Activated naive CD4-positive, alpha-beta T cell treated with anti-CD3 and anti-CD28 coated beads, Interleukin-2, amount 10 ng/mL, durations not matched to agents 7 days and 5 days (primary cell): ENCODE measurements at regions not wholly inside any gene's neighbourhood (a gene's known extent, or its start where the extent isn't known, plus 50 kb on each side); places are given as distances from the start of the nearest gene placed in this dataset.

Experiments
- CTCF ChIA-PET: fragments of 350-600 bp; sonication (Branson Sonifier 250); formaldehyde crosslinking; loops from one replicate; lab custom pipeline; 2021; ENCODE audit warnings: antibody characterized with exemption; lab: Charles Lee
- DNase-seq: peaks from one replicate; pipeline ENCODE4 v3.0.0-alpha.2; 2020
- H3K27ac Mint-ChIP-seq: one replicate; pipeline ENCODE4 v1.8.0; 2021; ENCODE audit warnings: mild to moderate bottlenecking, moderate library complexity, mixed read lengths
- H3K27me3 Mint-ChIP-seq: one replicate; pipeline ENCODE4 v1.8.0; 2021; ENCODE audit warnings: mild to moderate bottlenecking, mixed read lengths
- H3K36me3 Mint-ChIP-seq: one replicate; pipeline ENCODE4 v1.8.0; 2021; ENCODE audit warnings: mixed read lengths
- H3K4me1 Mint-ChIP-seq: one replicate; pipeline ENCODE4 v1.8.0; 2021; ENCODE audit warnings: mixed read lengths
- H3K4me3 Mint-ChIP-seq: one replicate; pipeline ENCODE4 v1.8.0; 2021; ENCODE audit warnings: mild to moderate bottlenecking, moderate library complexity, mixed read lengths
- H3K9me3 Mint-ChIP-seq: one replicate; pipeline ENCODE4 v1.8.0; 2021; ENCODE audit warnings: mixed read lengths

GRCh38 chr4:32161392-32161791, 1441.2 kb downstream of the PCDH7 start:
- no peak for DNase-seq
- H3K4me3 Mint-ChIP-seq: no peak overlapping the region
- no peaks in the 10 kb centered on the region for H3K9me3 Mint-ChIP-seq
- no peak overlapping the region for H3K27ac Mint-ChIP-seq
- H3K27me3 Mint-ChIP-seq: no peaks in the 10 kb centered on the region
- CTCF ChIA-PET: no interaction called here
- no peaks in the 10 kb centered on the region for H3K36me3 Mint-ChIP-seq
- no peaks in the 10 kb centered on the region for H3K4me1 Mint-ChIP-seq

GRCh38 chr4:32163125-32163524, 1443.0 kb downstream of the PCDH7 start:
- Mint-ChIP-seq H3K27ac (no peak overlapping the region), H3K27me3 (no peaks in the 10 kb centered on the region), H3K9me3 (no peaks in the 10 kb centered on the region), H3K4me3 (no peak overlapping the region), H3K36me3 (no peaks in the 10 kb centered on the region), H3K4me1 (no peaks in the 10 kb centered on the region)
- CTCF ChIA-PET: no interaction called here
- DNase-seq: no peak

DNA sequence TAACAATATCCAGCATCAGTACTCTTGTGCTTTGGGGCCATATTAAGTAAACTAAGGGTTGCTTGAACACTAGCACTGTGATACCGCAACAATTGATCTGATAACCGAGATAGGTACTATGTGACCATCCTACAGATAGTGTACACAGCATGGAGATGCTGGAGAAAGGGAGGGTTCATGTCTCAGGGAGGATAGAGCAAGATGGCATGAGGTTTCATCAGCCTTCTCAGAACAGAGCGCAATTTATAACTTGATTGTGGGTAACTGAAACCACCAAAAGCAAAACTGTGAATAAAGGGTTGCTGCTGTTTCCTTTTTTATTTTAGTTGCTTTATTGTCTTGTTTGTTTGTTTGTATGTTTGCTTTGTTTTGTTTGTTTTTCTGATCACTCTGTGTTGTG, 1449.7 kb downstream of the PCDH7 start:
- no peaks in the 10 kb centered on the region for H3K36me3 Mint-ChIP-seq
- DNase-seq: no peak
- H3K27me3 Mint-ChIP-seq: no peaks in the 10 kb centered on the region
- H3K4me1 Mint-ChIP-seq: no peaks in the 10 kb centered on the region
- H3K4me3 Mint-ChIP-seq: no peak overlapping the region
- CTCF ChIA-PET: no interaction called here
- H3K27ac Mint-ChIP-seq: no peak overlapping the region
- H3K9me3 Mint-ChIP-seq: peaks cover 6% of the 10 kb centered on the region

DNA sequence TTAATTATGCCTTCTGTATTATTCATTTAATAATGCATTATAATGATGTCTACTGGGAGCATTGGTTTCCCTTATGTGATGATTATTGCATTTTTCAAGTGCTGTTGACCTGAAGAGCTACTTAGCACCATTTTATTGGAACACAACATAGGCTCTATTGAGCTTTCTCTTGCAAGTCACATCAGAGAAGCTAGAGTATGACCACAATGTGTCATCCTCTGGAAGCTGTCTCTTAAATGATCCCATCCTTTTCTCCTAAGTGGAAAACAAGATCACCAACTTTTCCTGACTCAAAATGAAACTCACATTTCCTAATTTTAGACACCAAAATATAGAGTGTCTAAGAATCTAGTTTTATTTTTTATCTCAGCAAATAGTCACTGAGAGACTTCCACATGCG, 1451.9 kb downstream of the PCDH7 start:
- no peaks in the 10 kb centered on the region for H3K4me1 Mint-ChIP-seq
- no peak overlapping the region for H3K4me3 Mint-ChIP-seq
- H3K9me3 Mint-ChIP-seq: peaks cover 10% of the 10 kb centered on the region
- no peaks in the 10 kb centered on the region for H3K36me3 Mint-ChIP-seq
- no peak overlapping the region for H3K27ac Mint-ChIP-seq
- no peaks in the 10 kb centered on the region for H3K27me3 Mint-ChIP-seq
- no peak for DNase-seq
- CTCF ChIA-PET: no interaction called here

DNA sequence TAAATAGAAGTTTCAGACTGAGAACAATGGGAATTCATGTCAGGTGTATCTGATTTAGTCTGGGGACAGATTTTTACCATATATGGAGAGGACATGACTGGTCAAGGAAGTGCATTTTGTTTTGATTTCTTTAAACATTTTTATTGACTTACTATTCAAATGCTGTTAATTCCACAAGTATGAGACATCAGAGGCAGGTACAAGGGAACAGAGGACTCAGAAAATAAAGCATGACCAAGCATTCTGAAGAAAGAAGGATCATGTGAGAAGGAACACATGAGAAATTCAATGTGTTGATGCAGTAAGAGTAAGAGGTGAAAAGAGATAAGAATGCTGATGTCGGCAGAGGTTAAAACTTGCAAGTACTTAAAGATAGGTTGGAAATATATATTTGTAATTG, 1452.6 kb downstream of the PCDH7 start:
- Mint-ChIP-seq H3K27ac (no peak overlapping the region), H3K36me3 (no peaks in the 10 kb centered on the region), H3K4me1 (no peaks in the 10 kb centered on the region), H3K4me3 (no peak overlapping the region), H3K27me3 (no peaks in the 10 kb centered on the region), H3K9me3 (peaks cover 11% of the 10 kb centered on the region)
- CTCF ChIA-PET: no interaction called here
- no peak for DNase-seq

DNA sequence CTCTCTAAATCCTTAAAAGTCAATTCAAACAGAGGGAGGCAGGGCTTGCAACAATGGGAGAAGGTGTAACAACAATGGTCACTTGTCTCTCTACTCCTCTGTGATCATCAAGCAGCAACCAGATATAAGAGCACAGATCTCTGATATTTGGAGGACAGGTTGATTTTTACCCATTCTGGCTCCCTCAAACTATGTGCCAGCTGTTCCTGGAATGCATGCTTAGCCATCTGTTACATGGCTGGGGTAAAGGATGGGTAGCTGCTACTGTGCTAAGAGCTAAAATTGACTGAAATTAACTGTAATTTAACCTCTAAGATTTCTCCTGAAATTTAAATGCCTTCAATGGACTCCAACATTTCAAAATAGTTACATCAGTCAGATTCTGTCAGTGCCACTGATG, 1459.9 kb downstream of the PCDH7 start:
- Mint-ChIP-seq H3K4me3 (no peak overlapping the region), H3K27ac (no peak overlapping the region), H3K27me3 (no peaks in the 10 kb centered on the region), H3K36me3 (no peaks in the 10 kb centered on the region), H3K9me3 (peaks cover 8% of the 10 kb centered on the region), H3K4me1 (no peaks in the 10 kb centered on the region)
- no peak for DNase-seq
- CTCF ChIA-PET: no interaction called here

GRCh38 chr4:32184186-32184585, 1464.0 kb downstream of the PCDH7 start:
- Mint-ChIP-seq H3K4me1 (no peaks in the 10 kb centered on the region), H3K9me3 (peaks cover 4% of the 10 kb centered on the region), H3K27ac (no peak overlapping the region), H3K36me3 (no peaks in the 10 kb centered on the region), H3K4me3 (no peak overlapping the region), H3K27me3 (no peaks in the 10 kb centered on the region)
- CTCF ChIA-PET: no interaction called here
- DNase-seq: no peak

- Mint-ChIP-seq H3K4me3 (no peak overlapping the region), H3K36me3 (no peaks in the 10 kb centered on the region), H3K9me3 (peaks cover 3% of the 10 kb centered on the region), H3K4me1 (no peaks in the 10 kb centered on the region), H3K27ac (no peak overlapping the region), H3K27me3 (no peaks in the 10 kb centered on the region)
- no peak for DNase-seq
- CTCF ChIA-PET: no interaction called here
These were observed 1469.0 kb downstream of the PCDH7 start for GRCh38 chr4:32189130-32189529.

- H3K4me3 Mint-ChIP-seq: no peak overlapping the region
- no peak overlapping the region for H3K27ac Mint-ChIP-seq
- no peak for DNase-seq
- H3K9me3 Mint-ChIP-seq: peaks cover 3% of the 10 kb centered on the region
- H3K36me3 Mint-ChIP-seq: no peaks in the 10 kb centered on the region
- no peaks in the 10 kb centered on the region for H3K4me1 Mint-ChIP-seq
- H3K27me3 Mint-ChIP-seq: no peaks in the 10 kb centered on the region
- CTCF ChIA-PET: no interaction called here
These were observed 1469.6 kb downstream of the PCDH7 start for GRCh38 chr4:32189788-32190187.

- Mint-ChIP-seq H3K4me1 (no peaks in the 10 kb centered on the region), H3K27me3 (no peaks in the 10 kb centered on the region), H3K27ac (no peak overlapping the region), H3K4me3 (no peak overlapping the region), H3K9me3 (peaks cover 7% of the 10 kb centered on the region), H3K36me3 (no peaks in the 10 kb centered on the region)
- DNase-seq: no peak
- CTCF ChIA-PET: no interaction called here
These were observed 1471.8 kb downstream of the PCDH7 start for GRCh38 chr4:32191961-32192360.

GRCh38 chr4:32192363-32192762, 1472.2 kb downstream of the PCDH7 start:
- CTCF ChIA-PET: no interaction called here
- Mint-ChIP-seq H3K36me3 (no peaks in the 10 kb centered on the region), H3K27ac (no peak overlapping the region), H3K9me3 (peaks cover 9% of the 10 kb centered on the region), H3K4me3 (no peak overlapping the region), H3K27me3 (no peaks in the 10 kb centered on the region), H3K4me1 (no peaks in the 10 kb centered on the region)
- no peak for DNase-seq

DNA sequence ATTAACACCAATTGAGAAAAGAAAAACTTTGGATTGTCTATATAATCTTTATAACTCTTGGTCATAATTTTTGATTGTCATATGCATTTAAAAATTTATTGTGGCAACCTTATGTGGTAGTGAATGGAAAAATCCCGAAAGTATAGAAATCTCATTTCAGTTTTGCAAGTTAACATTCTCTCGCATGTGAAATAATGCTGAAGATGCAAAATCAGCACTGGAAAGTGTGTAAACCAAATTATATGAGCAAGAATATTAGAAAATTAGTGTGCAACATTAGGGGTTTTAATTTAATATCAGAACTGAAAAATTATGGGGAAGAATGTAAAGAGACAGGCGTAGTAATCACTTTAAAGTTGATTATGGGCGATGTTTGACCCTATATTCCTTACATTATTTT, 1472.8 kb downstream of the PCDH7 start:
- no peaks in the 10 kb centered on the region for H3K4me1 Mint-ChIP-seq
- H3K36me3 Mint-ChIP-seq: no peaks in the 10 kb centered on the region
- H3K27ac Mint-ChIP-seq: no peak overlapping the region
- H3K4me3 Mint-ChIP-seq: no peak overlapping the region
- CTCF ChIA-PET: no interaction called here
- H3K9me3 Mint-ChIP-seq: peaks cover 9% of the 10 kb centered on the region
- no peak for DNase-seq
- H3K27me3 Mint-ChIP-seq: no peaks in the 10 kb centered on the region

- CTCF ChIA-PET: no interaction called here
- Mint-ChIP-seq H3K9me3 (peaks cover 10% of the 10 kb centered on the region), H3K36me3 (no peaks in the 10 kb centered on the region), H3K4me3 (no peak overlapping the region), H3K27ac (no peak overlapping the region), H3K27me3 (no peaks in the 10 kb centered on the region), H3K4me1 (no peaks in the 10 kb centered on the region)
- no peak for DNase-seq
These were observed 1477.0 kb downstream of the PCDH7 start for GRCh38 chr4:32196950-32197688.

- CTCF ChIA-PET: no interaction called here
- Mint-ChIP-seq H3K27me3 (no peaks in the 10 kb centered on the region), H3K36me3 (no peaks in the 10 kb centered on the region)
These were observed 1479.5 kb downstream of the PCDH7 start for GRCh38 chr4:32199639-32200038.

GRCh38 chr4:32203340-32203739, 1483.2 kb downstream of the PCDH7 start:
- peaks cover 14% of the 10 kb centered on the region for H3K9me3 Mint-ChIP-seq
- CTCF ChIA-PET: no interaction called here

More at GRCh38 chr4:32199639-32200038, 1479.5 kb downstream of the PCDH7 start:
- Mint-ChIP-seq H3K9me3 (peaks cover 13% of the 10 kb centered on the region), H3K4me3 (no peak overlapping the region), H3K27ac (no peak overlapping the region), H3K4me1 (no peaks in the 10 kb centered on the region)
- no peak for DNase-seq

More at GRCh38 chr4:32203340-32203739, 1483.2 kb downstream of the PCDH7 start:
- Mint-ChIP-seq H3K27ac (no peak overlapping the region), H3K4me3 (no peak overlapping the region), H3K36me3 (no peaks in the 10 kb centered on the region), H3K4me1 (no peaks in the 10 kb centered on the region), H3K27me3 (no peaks in the 10 kb centered on the region)
- no peak for DNase-seq
